ENCODE measurements at regions not wholly inside any gene's neighbourhood (a gene's known extent, or its start where the extent isn't known, plus 50 kb on each side); places are given as distances from the start of the nearest gene placed in this dataset.
"Not testable (repeated sequence)": the region's sequence is repeated elsewhere in the genome, so short reads cannot be mapped to it uniquely, and the experiment has no call there.

DNA sequence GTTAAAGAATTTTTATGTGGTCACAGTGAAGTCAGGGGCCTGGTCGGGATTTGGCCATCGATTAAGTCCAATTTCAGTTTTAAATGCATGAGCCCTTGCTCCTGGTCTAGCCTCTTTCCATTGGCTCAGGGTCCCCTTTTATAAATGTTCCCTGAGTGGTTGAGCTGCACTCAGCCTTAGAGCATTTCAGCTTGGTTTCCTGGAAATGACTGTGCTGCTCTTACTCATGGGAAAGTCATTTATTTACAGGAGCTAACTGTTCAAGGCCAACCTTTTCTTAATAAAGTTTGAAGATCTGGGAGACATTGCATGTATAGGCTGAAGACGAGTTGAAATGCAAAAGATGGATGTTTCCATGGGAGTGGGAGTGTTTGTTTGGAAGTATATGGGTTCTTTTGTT is 98.8 kb upstream of the CLNK start:
- ChIA-PET POLR2A (no interaction called here), CTCF (interaction anchor here (0.8 to 1.5 kb wide), 2 partner anchors 10 to 228 kb away, joined by 3 to 4 read pairs; no protein-coding TSS in a partner anchor)
- TF ChIP-seq KLF7 (tag by site-specific recombination; IDR thresholded peaks at IDR 0.05; ENCODE audit: borderline replicate concordance), result no peak
- TF ChIP-seq SP3 (tag by site-specific recombination; IDR thresholded peaks at IDR 0.05), result no peak
- no peak for TF ChIP-seq ZNF324 (tag by site-specific recombination; IDR thresholded peaks at IDR 0.05)
- TF ChIP-seq, protein P1, sequence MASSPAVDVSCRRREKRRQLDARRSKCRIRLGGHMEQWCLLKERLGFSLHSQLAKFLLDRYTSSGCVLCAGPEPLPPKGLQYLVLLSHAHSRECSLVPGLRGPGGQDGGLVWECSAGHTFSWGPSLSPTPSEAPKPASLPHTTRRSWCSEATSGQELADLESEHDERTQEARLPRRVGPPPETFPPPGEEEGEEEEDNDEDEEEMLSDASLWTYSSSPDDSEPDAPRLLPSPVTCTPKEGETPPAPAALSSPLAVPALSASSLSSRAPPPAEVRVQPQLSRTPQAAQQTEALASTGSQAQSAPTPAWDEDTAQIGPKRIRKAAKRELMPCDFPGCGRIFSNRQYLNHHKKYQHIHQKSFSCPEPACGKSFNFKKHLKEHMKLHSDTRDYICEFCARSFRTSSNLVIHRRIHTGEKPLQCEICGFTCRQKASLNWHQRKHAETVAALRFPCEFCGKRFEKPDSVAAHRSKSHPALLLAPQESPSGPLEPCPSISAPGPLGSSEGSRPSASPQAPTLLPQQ (tag by site-specific recombination; IDR thresholded peaks at IDR 0.05), result no peak
- no peak for TF ChIP-seq ZNF76 (tag by site-specific recombination; IDR thresholded peaks at IDR 0.05; ENCODE audit: borderline replicate concordance, low read depth)

DNA sequence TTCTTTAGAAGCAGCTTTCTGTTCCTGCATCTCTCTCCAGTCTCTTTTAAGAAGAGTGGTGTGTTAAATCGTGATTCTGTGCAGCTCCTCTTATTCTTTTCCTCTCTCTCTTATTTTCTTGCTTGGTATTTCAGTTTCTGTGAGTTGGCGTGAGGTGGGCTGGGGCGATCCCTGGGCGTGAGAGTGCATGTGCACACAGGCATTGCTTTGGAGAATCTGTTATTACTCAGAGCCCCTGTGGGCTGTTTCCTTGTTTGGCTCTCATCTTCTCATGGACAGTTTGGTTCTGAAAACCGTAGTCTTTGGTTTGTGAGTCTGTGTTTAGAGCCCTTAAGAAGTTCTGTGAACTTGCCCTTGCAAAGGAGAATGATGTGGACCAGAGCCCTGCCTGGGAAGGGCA is 97.2 kb upstream of the CLNK start:
- Histone ChIP-seq H3K36me3 (ENCODE audit: control insufficient read depth in 2 of 2, insufficient read depth in 1 of 2, low read length in 2 of 2) (no peaks in the 10 kb centered on the region), H3K4me3 (ENCODE audit: low read depth, low read length) (no peak overlapping the region), H3K4me1 (ENCODE audit: control insufficient read depth, insufficient read depth, low read length) (no peaks in the 10 kb centered on the region), H3K27ac (ENCODE audit: extremely low read depth, low read depth, low read length) (no peak overlapping the region), H3K9me3 (ENCODE audit: control insufficient read depth, insufficient read depth, low read depth, low read length) (no peaks in the 10 kb centered on the region)
- ChIA-PET CTCF (no interaction called here), POLR2A (no interaction called here)
- TF ChIP-seq ZNF791 (tag by site-specific recombination; IDR thresholded peaks at IDR 0.05), result no peak
- TF ChIP-seq IKZF3 (tag by site-specific recombination; IDR thresholded peaks at IDR 0.05), result no peak
- TF ChIP-seq, protein P2, sequence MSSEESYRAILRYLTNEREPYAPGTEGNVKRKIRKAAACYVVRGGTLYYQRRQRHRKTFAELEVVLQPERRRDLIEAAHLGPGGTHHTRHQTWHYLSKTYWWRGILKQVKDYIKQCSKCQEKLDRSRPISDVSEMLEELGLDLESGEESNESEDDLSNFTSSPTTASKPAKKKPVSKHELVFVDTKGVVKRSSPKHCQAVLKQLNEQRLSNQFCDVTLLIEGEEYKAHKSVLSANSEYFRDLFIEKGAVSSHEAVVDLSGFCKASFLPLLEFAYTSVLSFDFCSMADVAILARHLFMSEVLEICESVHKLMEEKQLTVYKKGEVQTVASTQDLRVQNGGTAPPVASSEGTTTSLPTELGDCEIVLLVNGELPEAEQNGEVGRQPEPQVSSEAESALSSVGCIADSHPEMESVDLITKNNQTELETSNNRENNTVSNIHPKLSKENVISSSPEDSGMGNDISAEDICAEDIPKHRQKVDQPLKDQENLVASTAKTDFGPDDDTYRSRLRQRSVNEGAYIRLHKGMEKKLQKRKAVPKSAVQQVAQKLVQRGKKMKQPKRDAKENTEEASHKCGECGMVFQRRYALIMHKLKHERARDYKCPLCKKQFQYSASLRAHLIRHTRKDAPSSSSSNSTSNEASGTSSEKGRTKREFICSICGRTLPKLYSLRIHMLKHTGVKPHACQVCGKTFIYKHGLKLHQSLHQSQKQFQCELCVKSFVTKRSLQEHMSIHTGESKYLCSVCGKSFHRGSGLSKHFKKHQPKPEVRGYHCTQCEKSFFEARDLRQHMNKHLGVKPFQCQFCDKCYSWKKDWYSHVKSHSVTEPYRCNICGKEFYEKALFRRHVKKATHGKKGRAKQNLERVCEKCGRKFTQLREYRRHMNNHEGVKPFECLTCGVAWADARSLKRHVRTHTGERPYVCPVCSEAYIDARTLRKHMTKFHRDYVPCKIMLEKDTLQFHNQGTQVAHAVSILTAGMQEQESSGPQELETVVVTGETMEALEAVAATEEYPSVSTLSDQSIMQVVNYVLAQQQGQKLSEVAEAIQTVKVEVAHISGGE (tag by site-specific recombination; conservative IDR thresholded peaks at IDR 0.05; ENCODE audit: low read depth), result no peak
- TF ChIP-seq, protein P3, sequence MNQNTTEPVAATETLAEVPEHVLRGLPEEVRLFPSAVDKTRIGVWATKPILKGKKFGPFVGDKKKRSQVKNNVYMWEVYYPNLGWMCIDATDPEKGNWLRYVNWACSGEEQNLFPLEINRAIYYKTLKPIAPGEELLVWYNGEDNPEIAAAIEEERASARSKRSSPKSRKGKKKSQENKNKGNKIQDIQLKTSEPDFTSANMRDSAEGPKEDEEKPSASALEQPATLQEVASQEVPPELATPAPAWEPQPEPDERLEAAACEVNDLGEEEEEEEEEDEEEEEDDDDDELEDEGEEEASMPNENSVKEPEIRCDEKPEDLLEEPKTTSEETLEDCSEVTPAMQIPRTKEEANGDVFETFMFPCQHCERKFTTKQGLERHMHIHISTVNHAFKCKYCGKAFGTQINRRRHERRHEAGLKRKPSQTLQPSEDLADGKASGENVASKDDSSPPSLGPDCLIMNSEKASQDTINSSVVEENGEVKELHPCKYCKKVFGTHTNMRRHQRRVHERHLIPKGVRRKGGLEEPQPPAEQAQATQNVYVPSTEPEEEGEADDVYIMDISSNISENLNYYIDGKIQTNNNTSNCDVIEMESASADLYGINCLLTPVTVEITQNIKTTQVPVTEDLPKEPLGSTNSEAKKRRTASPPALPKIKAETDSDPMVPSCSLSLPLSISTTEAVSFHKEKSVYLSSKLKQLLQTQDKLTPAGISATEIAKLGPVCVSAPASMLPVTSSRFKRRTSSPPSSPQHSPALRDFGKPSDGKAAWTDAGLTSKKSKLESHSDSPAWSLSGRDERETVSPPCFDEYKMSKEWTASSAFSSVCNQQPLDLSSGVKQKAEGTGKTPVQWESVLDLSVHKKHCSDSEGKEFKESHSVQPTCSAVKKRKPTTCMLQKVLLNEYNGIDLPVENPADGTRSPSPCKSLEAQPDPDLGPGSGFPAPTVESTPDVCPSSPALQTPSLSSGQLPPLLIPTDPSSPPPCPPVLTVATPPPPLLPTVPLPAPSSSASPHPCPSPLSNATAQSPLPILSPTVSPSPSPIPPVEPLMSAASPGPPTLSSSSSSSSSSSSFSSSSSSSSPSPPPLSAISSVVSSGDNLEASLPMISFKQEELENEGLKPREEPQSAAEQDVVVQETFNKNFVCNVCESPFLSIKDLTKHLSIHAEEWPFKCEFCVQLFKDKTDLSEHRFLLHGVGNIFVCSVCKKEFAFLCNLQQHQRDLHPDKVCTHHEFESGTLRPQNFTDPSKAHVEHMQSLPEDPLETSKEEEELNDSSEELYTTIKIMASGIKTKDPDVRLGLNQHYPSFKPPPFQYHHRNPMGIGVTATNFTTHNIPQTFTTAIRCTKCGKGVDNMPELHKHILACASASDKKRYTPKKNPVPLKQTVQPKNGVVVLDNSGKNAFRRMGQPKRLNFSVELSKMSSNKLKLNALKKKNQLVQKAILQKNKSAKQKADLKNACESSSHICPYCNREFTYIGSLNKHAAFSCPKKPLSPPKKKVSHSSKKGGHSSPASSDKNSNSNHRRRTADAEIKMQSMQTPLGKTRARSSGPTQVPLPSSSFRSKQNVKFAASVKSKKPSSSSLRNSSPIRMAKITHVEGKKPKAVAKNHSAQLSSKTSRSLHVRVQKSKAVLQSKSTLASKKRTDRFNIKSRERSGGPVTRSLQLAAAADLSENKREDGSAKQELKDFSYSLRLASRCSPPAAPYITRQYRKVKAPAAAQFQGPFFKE (tag by site-specific recombination; IDR thresholded peaks at IDR 0.05; ENCODE audit: borderline replicate concordance), result no peak
- TF ChIP-seq, protein P4, sequence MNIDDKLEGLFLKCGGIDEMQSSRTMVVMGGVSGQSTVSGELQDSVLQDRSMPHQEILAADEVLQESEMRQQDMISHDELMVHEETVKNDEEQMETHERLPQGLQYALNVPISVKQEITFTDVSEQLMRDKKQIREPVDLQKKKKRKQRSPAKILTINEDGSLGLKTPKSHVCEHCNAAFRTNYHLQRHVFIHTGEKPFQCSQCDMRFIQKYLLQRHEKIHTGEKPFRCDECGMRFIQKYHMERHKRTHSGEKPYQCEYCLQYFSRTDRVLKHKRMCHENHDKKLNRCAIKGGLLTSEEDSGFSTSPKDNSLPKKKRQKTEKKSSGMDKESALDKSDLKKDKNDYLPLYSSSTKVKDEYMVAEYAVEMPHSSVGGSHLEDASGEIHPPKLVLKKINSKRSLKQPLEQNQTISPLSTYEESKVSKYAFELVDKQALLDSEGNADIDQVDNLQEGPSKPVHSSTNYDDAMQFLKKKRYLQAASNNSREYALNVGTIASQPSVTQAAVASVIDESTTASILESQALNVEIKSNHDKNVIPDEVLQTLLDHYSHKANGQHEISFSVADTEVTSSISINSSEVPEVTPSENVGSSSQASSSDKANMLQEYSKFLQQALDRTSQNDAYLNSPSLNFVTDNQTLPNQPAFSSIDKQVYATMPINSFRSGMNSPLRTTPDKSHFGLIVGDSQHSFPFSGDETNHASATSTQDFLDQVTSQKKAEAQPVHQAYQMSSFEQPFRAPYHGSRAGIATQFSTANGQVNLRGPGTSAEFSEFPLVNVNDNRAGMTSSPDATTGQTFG (tag by site-specific recombination; IDR thresholded peaks at IDR 0.05; ENCODE audit: borderline replicate concordance), result no peak
- no peak for TF ChIP-seq ZNF510 (tag by site-specific recombination; IDR thresholded peaks at IDR 0.05; ENCODE audit: insufficient replicate concordance)
- TF ChIP-seq KLF10 (tag by site-specific recombination; IDR thresholded peaks at IDR 0.05), result no peak
- no peak for TF ChIP-seq KLF16 (tag by site-specific recombination; IDR thresholded peaks at IDR 0.05)
- no peak for TF ChIP-seq ZNF19 (tag by site-specific recombination; IDR thresholded peaks at IDR 0.05; ENCODE audit: low read depth)
- TF ChIP-seq ZNF221 (tag by site-specific recombination; IDR thresholded peaks at IDR 0.05; ENCODE audit: borderline replicate concordance), result no peak

More for the DNA sequence above, 98.8 kb upstream of the CLNK start:
- no peak overlapping the region for H3K27ac ChIP-seq (ENCODE audit: extremely low read depth, low read depth, low read length)
- H3K4me3 ChIP-seq (ENCODE audit: low read depth, low read length), result no peak overlapping the region
- H3K4me1 ChIP-seq (ENCODE audit: control insufficient read depth, insufficient read depth, low read length), result no peaks in the 10 kb centered on the region
- no peaks in the 10 kb centered on the region for H3K36me3 ChIP-seq (ENCODE audit: control insufficient read depth in 2 of 2, insufficient read depth in 1 of 2, low read length in 2 of 2)
- H3K9me3 ChIP-seq (ENCODE audit: control insufficient read depth, insufficient read depth, low read depth, low read length), result no peaks in the 10 kb centered on the region

DNA sequence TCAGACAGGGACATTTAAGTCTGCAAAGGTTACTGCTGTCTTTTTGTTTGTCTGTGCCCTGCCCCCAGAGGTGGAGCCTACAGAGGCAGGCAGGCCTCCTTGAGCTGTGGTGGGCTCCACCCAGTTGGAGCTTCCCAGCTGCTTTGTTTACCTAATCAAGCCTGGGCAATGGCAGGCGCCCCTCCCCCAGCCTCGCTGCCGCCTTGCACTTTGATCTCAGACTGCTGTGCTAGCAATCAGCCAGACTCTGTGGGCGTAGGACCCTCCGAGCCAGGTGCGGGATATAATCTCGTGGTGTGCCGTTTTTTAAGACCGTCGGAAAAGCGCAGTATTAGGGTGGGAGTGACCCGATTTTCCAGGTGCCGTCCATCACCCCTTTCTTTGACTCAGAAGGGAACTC is 96.2 kb upstream of the CLNK start:
- CTCF ChIA-PET; H3K4me1 ChIP-seq (ENCODE audit: control insufficient read depth, insufficient read depth, low read length); POLR2A ChIA-PET; H3K9me3 ChIP-seq (ENCODE audit: control insufficient read depth, insufficient read depth, low read depth, low read length); H3K27ac ChIP-seq (ENCODE audit: extremely low read depth, low read depth, low read length); H3K36me3 ChIP-seq (ENCODE audit: control insufficient read depth in 2 of 2, insufficient read depth in 1 of 2, low read length in 2 of 2); H3K4me3 ChIP-seq (ENCODE audit: low read depth, low read length): not testable (repeated sequence)

DNA sequence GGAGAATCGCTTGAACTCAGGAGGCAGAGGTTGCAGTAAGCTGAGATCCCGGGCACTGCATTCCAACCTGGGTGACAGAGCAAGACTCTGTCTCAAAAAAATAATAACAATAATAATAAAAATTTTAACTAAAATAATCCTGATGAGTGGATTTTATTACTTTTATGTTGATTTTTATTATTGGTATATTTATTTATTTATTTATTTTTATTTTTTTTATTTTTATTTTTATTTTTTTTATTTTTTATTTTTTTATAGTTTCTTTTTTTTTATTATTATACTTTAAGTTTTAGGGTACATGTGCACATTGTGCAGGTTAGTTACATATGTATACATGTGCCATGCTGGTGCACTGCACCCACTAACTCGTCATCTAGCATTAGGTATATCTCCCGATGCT is 90.6 kb upstream of the CLNK start:
- H3K4me3 ChIP-seq (ENCODE audit: low read depth, low read length); H3K36me3 ChIP-seq (ENCODE audit: control insufficient read depth in 2 of 2, insufficient read depth in 1 of 2, low read length in 2 of 2); H3K27ac ChIP-seq (ENCODE audit: extremely low read depth, low read depth, low read length); CTCF ChIA-PET; H3K4me1 ChIP-seq (ENCODE audit: control insufficient read depth, insufficient read depth, low read length); H3K9me3 ChIP-seq (ENCODE audit: control insufficient read depth, insufficient read depth, low read depth, low read length); POLR2A ChIA-PET: not testable (repeated sequence)
